UCSD-AML1 (cell line): ENCODE measurements at regions not wholly inside any gene's neighbourhood (a gene's known extent, or its start where the extent isn't known, plus 50 kb on each side); places are given as distances from the start of the nearest gene placed in this dataset.
"Not testable (repeated sequence)": the region's sequence is repeated elsewhere in the genome, so short reads cannot be mapped to it uniquely, and the experiment has no call there.

Experiments used
- DNase-seq: peaks from one replicate; lab custom pipeline; 2025; ENCODE audit not compliant: unreplicated experiment; lab: John Stamatoyannopoulos, UW

GRCh38 chr7:85285527-85285926, 98.7 kb upstream of the SEMA3D start:
- no peak for DNase-seq

- no peak for DNase-seq
Observed at GRCh38 chr7:85275204-85275603, 88.3 kb upstream of the SEMA3D start.

- no peak for DNase-seq
Observed at GRCh38 chr7:85274454-85274853, 87.6 kb upstream of the SEMA3D start.

GRCh38 chr7:85262891-85263290, 76.0 kb upstream of the SEMA3D start:
- DNase-seq: no peak

DNA sequence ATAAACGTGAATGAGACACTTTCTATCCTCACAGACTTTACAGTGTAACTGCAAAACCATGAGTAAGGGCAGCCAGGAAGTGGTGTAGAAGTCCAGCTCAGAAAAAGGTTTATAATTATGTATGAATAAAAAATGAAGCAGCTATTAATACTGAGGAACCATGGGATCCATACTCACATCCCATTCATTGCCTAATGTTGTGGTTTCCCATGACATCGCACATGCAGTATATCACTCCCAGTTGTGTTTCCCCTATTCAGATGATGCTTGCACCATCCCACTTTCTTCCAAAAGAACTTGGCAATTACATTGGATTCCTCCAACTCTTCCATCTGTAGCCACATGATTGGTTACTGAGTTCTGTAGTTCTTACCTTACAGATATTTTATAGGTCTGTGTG, 74.5 kb upstream of the SEMA3D start:
- no peak for DNase-seq

GRCh38 chr7:85249787-85250186, 62.9 kb upstream of the SEMA3D start:
- DNase-seq: not testable (repeated sequence)

GRCh38 chr7:85239109-85239508, 52.3 kb upstream of the SEMA3D start:
- DNase-seq: no peak

DNA sequence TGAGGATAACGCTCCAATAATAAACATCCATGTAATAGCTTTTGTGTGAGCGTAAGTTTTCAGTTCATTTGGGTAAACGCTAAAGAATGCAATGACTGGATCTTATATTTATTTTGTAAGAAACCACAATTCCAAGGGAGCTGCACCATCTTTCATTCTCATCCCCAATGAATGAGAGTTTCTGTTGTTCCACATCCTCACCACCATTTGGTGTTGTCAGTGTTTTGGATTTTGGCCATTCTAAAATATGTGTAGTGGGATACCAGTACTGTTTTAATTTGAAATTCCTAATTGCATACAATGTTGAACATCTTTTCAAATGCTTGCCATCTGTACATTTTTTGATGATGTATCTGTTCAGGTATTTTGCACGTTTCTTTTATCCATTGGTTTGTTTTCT, 50.9 kb upstream of the SEMA3D start:
- DNase-seq: no peak
